Fibroblast of villous mesenchyme (primary cell): ENCODE measurements at regions not wholly inside any gene's neighbourhood (a gene's known extent, or its start where the extent isn't known, plus 50 kb on each side); places are given as distances from the start of the nearest gene placed in this dataset.

ENCODE experiments used
- DNase-seq: peaks from one replicate; pipeline ENCODE4 v3.0.0-alpha.2; 2010; ENCODE audit warnings: low read depth
- H3K4me3 ChIP-seq: 2 replicates; pipeline ENCODE4 v1.5.1; 2011; ENCODE audit warnings: low read depth, mild to moderate bottlenecking, low read length
- TF ChIP-seq, protein P1 (sequence below): IDR thresholded peaks from 2 replicates; pipeline ENCODE4 v1.5.1; 2012; ENCODE audit warnings: low read depth, mild to moderate bottlenecking, low read length; ENCODE audit not compliant: insufficient read depth

DNA sequence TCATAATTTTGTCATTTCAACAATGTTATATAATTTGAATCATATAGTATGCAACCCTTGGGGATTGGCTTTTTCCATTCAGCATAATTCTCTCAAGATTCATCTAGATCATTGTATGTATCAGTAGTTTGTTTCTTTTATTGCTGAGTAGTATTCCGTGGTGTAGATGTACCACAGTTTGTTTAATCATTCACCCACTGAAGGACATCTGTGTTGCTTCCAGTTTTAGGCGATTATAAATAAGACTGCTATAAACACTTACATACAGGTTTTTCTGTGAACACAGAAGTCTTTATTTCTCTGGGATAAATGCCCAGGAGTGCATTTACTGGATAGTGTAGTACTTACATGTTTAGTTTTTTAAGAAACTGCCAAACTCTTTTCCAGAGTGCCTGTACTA, 374.1 kb downstream of the DEPDC1B start:
- TF ChIP-seq, protein P1, sequence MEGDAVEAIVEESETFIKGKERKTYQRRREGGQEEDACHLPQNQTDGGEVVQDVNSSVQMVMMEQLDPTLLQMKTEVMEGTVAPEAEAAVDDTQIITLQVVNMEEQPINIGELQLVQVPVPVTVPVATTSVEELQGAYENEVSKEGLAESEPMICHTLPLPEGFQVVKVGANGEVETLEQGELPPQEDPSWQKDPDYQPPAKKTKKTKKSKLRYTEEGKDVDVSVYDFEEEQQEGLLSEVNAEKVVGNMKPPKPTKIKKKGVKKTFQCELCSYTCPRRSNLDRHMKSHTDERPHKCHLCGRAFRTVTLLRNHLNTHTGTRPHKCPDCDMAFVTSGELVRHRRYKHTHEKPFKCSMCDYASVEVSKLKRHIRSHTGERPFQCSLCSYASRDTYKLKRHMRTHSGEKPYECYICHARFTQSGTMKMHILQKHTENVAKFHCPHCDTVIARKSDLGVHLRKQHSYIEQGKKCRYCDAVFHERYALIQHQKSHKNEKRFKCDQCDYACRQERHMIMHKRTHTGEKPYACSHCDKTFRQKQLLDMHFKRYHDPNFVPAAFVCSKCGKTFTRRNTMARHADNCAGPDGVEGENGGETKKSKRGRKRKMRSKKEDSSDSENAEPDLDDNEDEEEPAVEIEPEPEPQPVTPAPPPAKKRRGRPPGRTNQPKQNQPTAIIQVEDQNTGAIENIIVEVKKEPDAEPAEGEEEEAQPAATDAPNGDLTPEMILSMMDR: no peak
- DNase-seq: no peak
- H3K4me3 ChIP-seq: no peak overlapping the region

DNA sequence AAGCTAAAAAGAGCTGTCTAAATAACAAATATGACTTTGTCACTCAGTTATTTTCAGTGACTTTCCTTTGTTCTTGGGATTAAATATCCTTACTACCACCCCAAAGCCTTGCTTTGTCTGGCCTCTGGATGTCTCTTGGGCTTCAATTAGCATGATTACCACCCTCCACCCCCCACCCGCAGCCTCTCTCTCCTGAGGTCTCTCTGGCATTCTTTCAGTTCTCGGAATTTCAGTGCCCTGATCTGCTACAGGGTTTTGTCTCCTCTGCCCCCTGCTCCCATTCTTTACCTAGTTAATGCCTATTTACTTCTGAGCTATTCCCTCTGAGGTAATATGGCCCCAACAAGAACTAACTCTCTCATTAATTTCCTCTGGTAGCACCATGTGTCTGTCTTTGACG, 376.4 kb downstream of the DEPDC1B start:
- TF ChIP-seq, protein P1: no peak
- DNase-seq: no peak
- no peak overlapping the region for H3K4me3 ChIP-seq

DNA sequence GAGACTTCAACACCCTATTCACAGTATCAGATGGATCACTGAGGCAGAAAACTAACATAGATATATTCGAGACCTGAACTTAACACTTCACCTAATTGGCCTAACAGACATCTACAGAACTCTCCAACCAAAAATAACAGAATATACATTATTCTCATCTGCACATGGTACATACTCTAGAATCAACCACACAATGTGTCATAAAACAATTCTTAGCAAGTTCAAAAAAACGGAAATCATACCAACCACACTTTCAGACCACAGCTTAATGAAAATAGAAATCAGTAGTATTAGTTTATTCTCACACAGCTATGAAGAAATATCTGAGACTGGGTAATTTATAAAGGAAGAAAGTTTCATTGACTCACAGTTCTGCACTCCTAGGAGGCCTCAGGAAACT, 387.9 kb downstream of the DEPDC1B start:
- DNase-seq: no peak
- H3K4me3 ChIP-seq: no peak overlapping the region
- TF ChIP-seq, protein P1: no peak

DNA sequence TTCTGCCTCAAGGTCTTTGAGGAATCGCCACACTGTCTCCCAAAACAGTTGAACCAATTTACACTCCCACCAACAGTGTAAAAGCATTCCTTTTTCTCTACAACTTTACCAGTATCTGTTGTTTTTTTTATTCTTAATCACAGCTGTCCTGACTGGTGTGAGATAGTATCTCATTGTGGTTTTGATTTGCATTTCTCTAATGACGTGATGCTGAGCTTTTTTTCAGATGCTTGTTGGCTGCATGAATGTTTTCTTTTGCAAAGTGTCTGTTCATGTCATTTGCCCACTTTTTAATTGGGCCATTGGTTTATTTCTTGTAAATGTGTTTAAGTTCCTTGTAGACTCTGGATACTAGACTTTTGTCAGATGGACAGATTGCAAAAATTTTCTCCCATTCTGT, 400.0 kb downstream of the DEPDC1B start:
- TF ChIP-seq, protein P1: no peak
- peak; percentile 3 for DNase-seq
- H3K4me3 ChIP-seq: no peak overlapping the region

DNA sequence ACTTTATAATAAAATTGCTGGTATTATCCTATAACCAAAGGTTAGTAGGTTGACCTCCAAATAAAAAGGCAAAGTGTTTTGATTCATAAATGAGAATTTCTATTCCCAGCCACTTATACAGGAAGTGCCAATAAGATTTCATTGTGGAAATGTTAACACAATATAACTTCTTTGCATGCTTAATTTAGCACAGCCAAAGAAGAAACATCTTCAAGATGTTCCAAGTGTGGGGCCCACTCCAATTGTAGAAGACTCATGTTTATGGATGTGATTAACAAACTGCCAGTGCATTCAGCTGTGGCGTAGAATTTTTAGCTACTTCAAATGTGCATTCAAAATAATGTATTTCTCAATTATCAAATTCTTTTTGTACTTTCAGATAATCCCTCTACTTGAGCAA, 402.3 kb downstream of the DEPDC1B start:
- no peak overlapping the region for H3K4me3 ChIP-seq
- no peak for DNase-seq
- TF ChIP-seq, protein P1: no peak

DNA sequence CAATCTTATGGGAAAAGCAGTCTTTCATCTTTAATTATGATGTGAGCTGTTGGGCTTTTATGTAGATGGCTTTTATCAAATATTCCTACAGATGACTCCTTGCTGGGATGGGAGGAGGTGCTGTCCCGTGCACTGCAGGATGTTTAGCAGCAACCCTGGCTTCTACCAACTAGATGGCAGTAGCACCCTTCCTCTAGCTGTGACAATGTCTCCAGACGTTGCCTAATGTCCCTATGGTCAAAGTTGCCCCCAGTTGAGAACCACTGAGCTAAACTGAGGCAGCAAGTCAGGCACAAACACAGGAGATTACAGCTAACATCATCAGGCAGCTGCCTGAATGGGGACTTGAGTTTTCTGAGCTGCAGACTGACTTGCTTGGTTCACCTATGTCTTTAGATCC, 401.9 kb upstream of the PDE4D start:
- TF ChIP-seq, protein P1: peak; percentile 60
- peak; percentile 20 for DNase-seq
- no peak overlapping the region for H3K4me3 ChIP-seq

DNA sequence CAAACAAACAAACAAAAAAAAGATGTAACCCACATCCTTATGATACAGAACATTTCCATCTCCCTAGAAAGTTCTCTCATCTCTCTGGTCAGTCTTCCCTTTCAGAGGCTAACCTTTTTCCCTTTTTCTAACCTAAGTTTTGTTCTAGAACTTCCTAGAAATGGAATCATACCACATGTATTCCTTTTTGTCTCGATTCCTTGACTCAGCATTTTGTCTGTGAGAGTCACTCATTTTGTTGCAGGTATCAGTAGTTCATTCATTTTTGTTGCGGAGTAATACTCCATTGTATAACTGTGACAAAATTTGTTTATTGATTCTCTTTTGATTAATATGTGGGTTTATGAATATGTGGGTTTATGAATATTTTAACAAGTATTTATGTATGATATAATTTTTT, 400.0 kb upstream of the PDE4D start:
- TF ChIP-seq, protein P1: no peak
- no peak overlapping the region for H3K4me3 ChIP-seq

More for the DNA sequence above, 400.0 kb upstream of the PDE4D start:
- DNase-seq: no peak
